Fibroblast of mammary gland (primary cell): ENCODE measurements at regions not wholly inside any gene's neighbourhood (a gene's known extent, or its start where the extent isn't known, plus 50 kb on each side); places are given as distances from the start of the nearest gene placed in this dataset.
"Not testable (repeated sequence)": the region's sequence is repeated elsewhere in the genome, so short reads cannot be mapped to it uniquely, and the experiment has no call there.

Experiments
- DNase-seq: peaks from one replicate; pipeline ENCODE4 v3.0.0-alpha.2; 2010; ENCODE audit warnings: low read depth
- H3K4me3 ChIP-seq: 2 replicates; pipeline ENCODE4 v1.5.1; 2011; ENCODE audit warnings: low read depth, mild to moderate bottlenecking, low read length, moderate library complexity; ENCODE audit not compliant: control insufficient read depth
- CTCF ChIP-seq: conservative IDR thresholded peaks from 2 replicates; pipeline ENCODE4 v1.5.1; 2011; ENCODE audit warnings: low read depth, low read length, inconsistent platforms; ENCODE audit not compliant: control insufficient read depth, insufficient read depth

- no peak for TF ChIP-seq CTCF
- H3K4me3 ChIP-seq, result no peak overlapping the region
- no peak for DNase-seq
Measured at GRCh38 chr1:79239840-79240239, 233.3 kb upstream of the ADGRL4 start.

GRCh38 chr1:79235301-79236002 is 228.9 kb upstream of the ADGRL4 start:
- TF ChIP-seq CTCF, result no peak
- peak; percentile 29 for DNase-seq
- no peak overlapping the region for H3K4me3 ChIP-seq

GRCh38 chr1:79232818-79233217 is 226.3 kb upstream of the ADGRL4 start:
- H3K4me3 ChIP-seq, result no peak overlapping the region
- no peak for DNase-seq
- no peak for TF ChIP-seq CTCF

GRCh38 chr1:79230751-79231150 is 224.2 kb upstream of the ADGRL4 start:
- not testable (repeated sequence) for H3K4me3 ChIP-seq, DNase-seq

GRCh38 chr1:79226963-79227362 is 220.4 kb upstream of the ADGRL4 start:
- no peak overlapping the region for H3K4me3 ChIP-seq
- no peak for TF ChIP-seq CTCF
- DNase-seq, result no peak

- H3K4me3 ChIP-seq, result no peak overlapping the region
- no peak for TF ChIP-seq CTCF
- no peak for DNase-seq
Measured at GRCh38 chr1:79224537-79224936, 218.0 kb upstream of the ADGRL4 start.

- no peak for TF ChIP-seq CTCF
- no peak for DNase-seq
- no peak overlapping the region for H3K4me3 ChIP-seq
Measured at GRCh38 chr1:79220509-79220908, 214.0 kb upstream of the ADGRL4 start.
